Stomach (tissue), 8 donors: ENCODE measurements at regions not wholly inside any gene's neighbourhood (a gene's known extent, or its start where the extent isn't known, plus 50 kb on each side); places are given as distances from the start of the nearest gene placed in this dataset.

Experiments
- DNase-seq, 2 donors: peaks; one replicate each; pipeline versions ENCODE4 v3.0.0 to v3.0.0-alpha.2; 2013 to 2019
- H3K27ac ChIP-seq, 5 donors: fragments of 200-600 bp in 4 of 5; sonication (generic) in 4 of 5; one replicate each; pipeline ENCODE4 v1.5.1; 2013 to 2019; ENCODE audit warnings: mild to moderate bottlenecking in 1 of 5, moderate library complexity in 1 of 5
- H3K27me3 ChIP-seq, 3 donors: fragments of 200-600 bp; sonication (generic); one replicate each; pipeline ENCODE4 v1.5.1; 2017 to 2019; ENCODE audit warnings: mixed run types in 1 of 3
- H3K36me3 ChIP-seq, 4 donors: fragments of 200-600 bp; sonication (generic); 1 replicate in 3 of 4; 2 replicates in 1 of 4; pipeline ENCODE4 v1.5.1; 2016 to 2019
- H3K4me1 ChIP-seq, 4 donors: fragments of 200-600 bp; sonication (generic); one replicate each; pipeline ENCODE4 v1.5.1; 2016 to 2019
- H3K4me3 ChIP-seq, 4 donors: fragments of 200-600 bp; sonication (generic) in 3 of 4; one replicate each; pipeline ENCODE4 v1.5.1; 2016 to 2019; ENCODE audit warnings: mild to moderate bottlenecking in 1 of 4
- H3K9me3 ChIP-seq, 4 donors: fragments of 200-600 bp; sonication (generic); one replicate each; pipeline ENCODE4 v1.5.1; 2016 to 2019
- CTCF ChIP-seq, 7 experiments: fragments of 450-650 bp in 4 of 7; fragments of 200-600 bp in 3 of 7; sonication (generic) in 3 of 7; IDR thresholded peaks; one replicate each; pipeline ENCODE4 v1.5.1; 2016 to 2019; ENCODE audit warnings: antibody characterized with exemption in 7 of 7, control low read depth in 2 of 7, mild to moderate bottlenecking in 1 of 7
- EP300 ChIP-seq: sonication (generic); formaldehyde crosslinking; IDR thresholded peaks from one replicate; pipeline ENCODE4 v1.6.1; 2017; ENCODE audit warnings: antibody characterized with exemption
- POLR2A ChIP-seq, 4 donors: fragments of 450-650 bp; IDR thresholded peaks; one replicate each; pipeline ENCODE4 v1.6.1; 2016; ENCODE audit warnings: antibody characterized with exemption in 4 of 4, control low read depth in 2 of 4, mild to moderate bottlenecking in 1 of 4, moderate library complexity in 1 of 4
- POLR2AphosphoS5 ChIP-seq, 3 donors: sonication (generic); formaldehyde crosslinking; IDR thresholded peaks; one replicate each; pipeline ENCODE4 v1.6.1; 2016; ENCODE audit warnings: antibody characterized with exemption in 3 of 3
- WGBS, 5 donors: extraction: QIAGEN DNeasy Blood & Tissue Kit in 3 of 5; methylation state at CpG; one replicate each; pipeline versions ENCODE4 v1.1.5 to v1.1.7; 2013 to 2018; 5-methylcytosine and 5-hydroxymethylcytosine counted together
- intact Hi-C: fragments of 100-400 bp; cut with DNase I; formaldehyde crosslinking; loops from one replicate; pipeline ENCODE4 v1.15.1; 2023; ENCODE audit warnings: low total_unique reads
- donor health status: healthy with polysubstance abuse.
- donor health status: Bipolar disorder and iron deficiency.
- donor health status: healthy.

- no peak for DNase-seq
- H3K27ac ChIP-seq: no peak overlapping the region
- no peak overlapping the region for H3K4me3 ChIP-seq
- no peaks in the 10 kb centered on the region for H3K27me3 ChIP-seq
- intact Hi-C loops: no loop called here
- no peaks in the 10 kb centered on the region for H3K4me1 ChIP-seq
- no peaks in the 10 kb centered on the region for H3K36me3 ChIP-seq
- 80 to 98% (median 92%) methylated on average over 3 of the region's 3 CpGs for WGBS, 5 donors
- no peaks in the 10 kb centered on the region for H3K9me3 ChIP-seq
- no peak for TF ChIP-seq POLR2A (IDR thresholded peaks at IDR 0.05)
- no peak for TF ChIP-seq CTCF (IDR thresholded peaks at IDR 0.05)
- TF ChIP-seq POLR2AphosphoS5 (IDR thresholded peaks at IDR 0.05): no peak
- TF ChIP-seq EP300: no peak
Observed at GRCh38 chr11:106381895-106382294, 304.4 kb downstream of the AASDHPPT start.

GRCh38 chr11:106384429-106384828 lies 307.0 kb downstream of the AASDHPPT start:
- no peaks in the 10 kb centered on the region for H3K4me1 ChIP-seq
- no peak for DNase-seq
- TF ChIP-seq POLR2A (IDR thresholded peaks at IDR 0.05) (no peak), EP300 (no peak), POLR2AphosphoS5 (IDR thresholded peaks at IDR 0.05) (no peak), CTCF (IDR thresholded peaks at IDR 0.05) (no peak)
- H3K36me3 ChIP-seq: no peaks in the 10 kb centered on the region
- no peak overlapping the region for H3K4me3 ChIP-seq
- WGBS, 5 donors: 74 to 79% (median 78%) methylated on average over 2 of the region's 2 CpGs
- H3K27ac ChIP-seq: no peak overlapping the region
- H3K27me3 ChIP-seq: no peaks in the 10 kb centered on the region
- H3K9me3 ChIP-seq: no peaks in the 10 kb centered on the region
- intact Hi-C loops: no loop called here

GRCh38 chr11:106386519-106386918 lies 309.1 kb downstream of the AASDHPPT start:
- TF ChIP-seq POLR2A (IDR thresholded peaks at IDR 0.05) (no peak), EP300 (no peak), POLR2AphosphoS5 (IDR thresholded peaks at IDR 0.05) (no peak), CTCF (IDR thresholded peaks at IDR 0.05) (no peak)
- no peaks in the 10 kb centered on the region for H3K27me3 ChIP-seq
- no peak overlapping the region for H3K27ac ChIP-seq
- no peaks in the 10 kb centered on the region for H3K9me3 ChIP-seq
- no peaks in the 10 kb centered on the region for H3K4me1 ChIP-seq
- H3K4me3 ChIP-seq: no peak overlapping the region
- intact Hi-C loops: no loop called here
- no peak for DNase-seq
- 57 to 72% (median 70%) methylated on average over 2 of the region's 2 CpGs for WGBS, 5 donors
- no peaks in the 10 kb centered on the region for H3K36me3 ChIP-seq

- DNase-seq: peak in 1 of 2 donors; percentile 24
- H3K36me3 ChIP-seq: no peaks in the 10 kb centered on the region
- H3K27me3 ChIP-seq: no peaks in the 10 kb centered on the region
- no peak overlapping the region for H3K4me3 ChIP-seq
- H3K4me1 ChIP-seq: no peaks in the 10 kb centered on the region
- no peak overlapping the region for H3K27ac ChIP-seq
- no peak for TF ChIP-seq POLR2AphosphoS5 (IDR thresholded peaks at IDR 0.05)
- TF ChIP-seq EP300: no peak
- no peak for TF ChIP-seq CTCF (IDR thresholded peaks at IDR 0.05)
- no peak for TF ChIP-seq POLR2A (IDR thresholded peaks at IDR 0.05)
- intact Hi-C loops: no loop called here
- H3K9me3 ChIP-seq: no peaks in the 10 kb centered on the region
Observed at GRCh38 chr11:106389101-106389500, 311.6 kb downstream of the AASDHPPT start.
